Thyroid gland (tissue), 4 donors: ENCODE measurements at regions not wholly inside any gene's neighbourhood (a gene's known extent, or its start where the extent isn't known, plus 50 kb on each side); places are given as distances from the start of the nearest gene placed in this dataset.
"Not testable (repeated sequence)": the region's sequence is repeated elsewhere in the genome, so short reads cannot be mapped to it uniquely, and the experiment has no call there.

ENCODE experiments used
- DNase-seq, 2 donors: peaks; one replicate each; pipeline ENCODE4 v3.0.0-alpha.2; 2019
- H3K27ac ChIP-seq, 3 donors: fragments of 200-600 bp; sonication (generic); 1 replicate in 2 of 3; 2 replicates in 1 of 3; pipeline ENCODE4 v1.5.1; 2016 to 2019; ENCODE audit warnings: mild to moderate bottlenecking in 1 of 3, moderate library complexity in 1 of 3
- H3K27me3 ChIP-seq: fragments of 200-600 bp; sonication (generic); one replicate; pipeline ENCODE4 v1.5.1; 2019
- H3K36me3 ChIP-seq, 2 donors: fragments of 200-600 bp; sonication (generic); one replicate each; pipeline ENCODE4 v1.5.1; 2016 to 2019
- H3K4me1 ChIP-seq, 2 donors: fragments of 200-600 bp; sonication (generic); one replicate each; pipeline ENCODE4 v1.5.1; 2017 to 2019
- H3K4me3 ChIP-seq, 3 donors: fragments of 200-600 bp; sonication (generic); replicated peaks in 1 of 3; 1 replicate in 2 of 3; 2 replicates in 1 of 3; pipeline ENCODE4 v1.5.1; 2016; ENCODE audit warnings: mild to moderate bottlenecking in 1 of 3
- H3K9me3 ChIP-seq: fragments of 200-600 bp; sonication (generic); one replicate; pipeline ENCODE4 v1.5.1; 2017
- CTCF ChIP-seq, 6 experiments: fragments of 200-600 bp in 3 of 6; fragments of 450-650 bp in 3 of 6; sonication (generic) in 3 of 6; IDR thresholded peaks; one replicate each; pipeline ENCODE4 v1.5.1; 2016 to 2019; ENCODE audit warnings: antibody characterized with exemption in 6 of 6, mild to moderate bottlenecking in 2 of 6, inconsistent platforms in 1 of 6, moderate library complexity in 1 of 6
- POLR2A ChIP-seq, 2 donors: fragments of 450-650 bp; IDR thresholded peaks; one replicate each; pipeline ENCODE4 v1.6.1; 2017; ENCODE audit warnings: antibody characterized with exemption in 2 of 2, mild to moderate bottlenecking in 2 of 2, moderate library complexity in 1 of 2
- WGBS, 2 donors: methylation state at CpG; one replicate each; pipeline ENCODE4 v1.1.5; 2017; 5-methylcytosine and 5-hydroxymethylcytosine counted together
- intact Hi-C: fragments of 100-400 bp; cut with DNase I; formaldehyde crosslinking; loops from one replicate; pipeline ENCODE4 v1.15.1; 2023

GRCh38 chr18:1513519-1513918 lies 608.8 kb downstream of the ADCYAP1 start:
- intact Hi-C loops: no loop called here
- no peaks in the 10 kb centered on the region for H3K9me3 ChIP-seq
- no peak overlapping the region for H3K4me3 ChIP-seq
- DNase-seq: no peak
- H3K4me1 ChIP-seq: no peaks in the 10 kb centered on the region
- no peaks in the 10 kb centered on the region for H3K36me3 ChIP-seq
- no peak overlapping the region for H3K27ac ChIP-seq
- TF ChIP-seq CTCF (IDR thresholded peaks at IDR 0.05) (no peak), POLR2A (IDR thresholded peaks at IDR 0.05) (no peak)
- WGBS, 2 donors: 67 to 85% methylated on average over 1 of the region's 1 CpG
- H3K27me3 ChIP-seq: no peaks in the 10 kb centered on the region

- intact Hi-C loops, H3K27me3 ChIP-seq, H3K4me1 ChIP-seq, H3K9me3 ChIP-seq, H3K4me3 ChIP-seq, DNase-seq, H3K27ac ChIP-seq, H3K36me3 ChIP-seq: not testable (repeated sequence)
- 85 to 87% methylated on average over 23 to 30 of the region's 30 CpGs for WGBS, 2 donors
Observed at GRCh38 chr18:1521588-1522248, 617.0 kb downstream of the ADCYAP1 start.

GRCh38 chr18:1522249-1522615 lies 617.6 kb downstream of the ADCYAP1 start:
- no peaks in the 10 kb centered on the region for H3K4me1 ChIP-seq
- DNase-seq: no peak
- H3K4me3 ChIP-seq: no peak overlapping the region
- H3K9me3 ChIP-seq: no peaks in the 10 kb centered on the region
- no peak overlapping the region for H3K27ac ChIP-seq
- TF ChIP-seq CTCF (IDR thresholded peaks at IDR 0.05) (no peak), POLR2A (IDR thresholded peaks at IDR 0.05) (no peak)
- H3K27me3 ChIP-seq: no peaks in the 10 kb centered on the region
- 63 to 68% methylated on average over 1 of the region's 1 CpG for WGBS, 2 donors
- no peaks in the 10 kb centered on the region for H3K36me3 ChIP-seq
- intact Hi-C loops: no loop called here

GRCh38 chr18:1526991-1527390 lies 622.3 kb downstream of the ADCYAP1 start:
- no peak for DNase-seq
- WGBS, 2 donors: 49 to 66% methylated on average over 1 of the region's 1 CpG
- H3K27ac ChIP-seq: no peak overlapping the region
- no peaks in the 10 kb centered on the region for H3K4me1 ChIP-seq
- H3K36me3 ChIP-seq: no peaks in the 10 kb centered on the region
- TF ChIP-seq CTCF (IDR thresholded peaks at IDR 0.05) (no peak), POLR2A (IDR thresholded peaks at IDR 0.05) (no peak)
- intact Hi-C loops: no loop called here
- no peaks in the 10 kb centered on the region for H3K27me3 ChIP-seq
- no peaks in the 10 kb centered on the region for H3K9me3 ChIP-seq
- H3K4me3 ChIP-seq: no peak overlapping the region

GRCh38 chr18:1527805-1528204 lies 623.1 kb downstream of the ADCYAP1 start:
- intact Hi-C loops: no loop called here
- Histone ChIP-seq H3K27ac (no peak overlapping the region), H3K9me3 (no peaks in the 10 kb centered on the region), H3K4me1 (no peaks in the 10 kb centered on the region), H3K27me3 (no peaks in the 10 kb centered on the region), H3K36me3 (no peaks in the 10 kb centered on the region), H3K4me3 (no peak overlapping the region)
- 38% methylated on average over 3 of the region's 3 CpGs for WGBS, 2 donors
- no peak for DNase-seq
- TF ChIP-seq POLR2A (IDR thresholded peaks at IDR 0.05) (no peak), CTCF (IDR thresholded peaks at IDR 0.05) (no peak)

GRCh38 chr18:1528447-1528846 lies 623.8 kb downstream of the ADCYAP1 start:
- no peak for TF ChIP-seq CTCF (IDR thresholded peaks at IDR 0.05)
- no peak for TF ChIP-seq POLR2A (IDR thresholded peaks at IDR 0.05)
- DNase-seq: no peak
- no peak overlapping the region for H3K27ac ChIP-seq
- WGBS, 2 donors: 63 to 77% methylated on average over 1 of the region's 1 CpG
- H3K9me3 ChIP-seq: no peaks in the 10 kb centered on the region
- no peak overlapping the region for H3K4me3 ChIP-seq
- H3K27me3 ChIP-seq: no peaks in the 10 kb centered on the region
- no peaks in the 10 kb centered on the region for H3K36me3 ChIP-seq
- intact Hi-C loops: no loop called here
- no peaks in the 10 kb centered on the region for H3K4me1 ChIP-seq
